ENCODE measurements at regions not wholly inside any gene's neighbourhood (a gene's known extent, or its start where the extent isn't known, plus 50 kb on each side); places are given as distances from the start of the nearest gene placed in this dataset.
"Not testable (repeated sequence)": the region's sequence is repeated elsewhere in the genome, so short reads cannot be mapped to it uniquely, and the experiment has no call there.

DNA sequence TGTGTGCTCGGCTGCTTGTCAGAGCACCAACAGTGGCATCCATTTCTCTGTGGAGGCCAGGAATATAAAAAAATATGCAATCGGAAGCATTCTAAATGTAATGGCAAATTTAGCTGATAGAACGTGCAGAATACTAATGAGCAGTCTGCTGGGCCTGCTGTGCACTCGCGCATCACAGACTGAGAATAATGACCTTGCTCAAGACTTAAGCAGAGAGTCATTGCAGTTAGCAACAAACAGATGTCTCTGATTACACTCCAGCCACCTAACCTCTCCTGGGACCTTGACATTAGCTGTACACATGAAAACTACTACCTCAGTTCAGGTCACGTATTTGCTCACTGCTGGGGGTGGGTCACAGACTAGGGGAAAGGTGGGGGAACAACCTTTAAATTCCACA, 269.2 kb upstream of the DAAM1 start:
- peaks cover 0 to 2% (median 0%) of the 10 kb centered on the region in 3 donors for H3K4me1 ChIP-seq (ENCODE audit: control insufficient read depth in 2 of 3, insufficient read depth in 2 of 3, low read depth in 1 of 3, low read length in 3 of 3)
- H3K9ac ChIP-seq (ENCODE audit: low read length in 3 of 3), result no peak overlapping the region
- no peak overlapping the region for H3K27ac ChIP-seq (ENCODE audit: low read depth in 2 of 2, low read length in 2 of 2)
- intact Hi-C loops (cut with DNase I), result no loop called here
- H3K9me3 ChIP-seq (ENCODE audit: control insufficient read depth in 2 of 3, insufficient read depth in 1 of 3, low read length in 3 of 3), result no peaks in the 10 kb centered on the region
- TF ChIP-seq, protein P1, sequence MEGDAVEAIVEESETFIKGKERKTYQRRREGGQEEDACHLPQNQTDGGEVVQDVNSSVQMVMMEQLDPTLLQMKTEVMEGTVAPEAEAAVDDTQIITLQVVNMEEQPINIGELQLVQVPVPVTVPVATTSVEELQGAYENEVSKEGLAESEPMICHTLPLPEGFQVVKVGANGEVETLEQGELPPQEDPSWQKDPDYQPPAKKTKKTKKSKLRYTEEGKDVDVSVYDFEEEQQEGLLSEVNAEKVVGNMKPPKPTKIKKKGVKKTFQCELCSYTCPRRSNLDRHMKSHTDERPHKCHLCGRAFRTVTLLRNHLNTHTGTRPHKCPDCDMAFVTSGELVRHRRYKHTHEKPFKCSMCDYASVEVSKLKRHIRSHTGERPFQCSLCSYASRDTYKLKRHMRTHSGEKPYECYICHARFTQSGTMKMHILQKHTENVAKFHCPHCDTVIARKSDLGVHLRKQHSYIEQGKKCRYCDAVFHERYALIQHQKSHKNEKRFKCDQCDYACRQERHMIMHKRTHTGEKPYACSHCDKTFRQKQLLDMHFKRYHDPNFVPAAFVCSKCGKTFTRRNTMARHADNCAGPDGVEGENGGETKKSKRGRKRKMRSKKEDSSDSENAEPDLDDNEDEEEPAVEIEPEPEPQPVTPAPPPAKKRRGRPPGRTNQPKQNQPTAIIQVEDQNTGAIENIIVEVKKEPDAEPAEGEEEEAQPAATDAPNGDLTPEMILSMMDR (IDR thresholded peaks at IDR 0.05; ENCODE audit: borderline replicate concordance, extremely low read depth, insufficient read depth), result no peak
- H3K27me3 ChIP-seq (ENCODE audit: control insufficient read depth, insufficient read depth, low read length), result no peaks in the 10 kb centered on the region
- peak in 4 of 5 donors; percentile 41 to 72 (median 64) for DNase-seq
- H3K4me3 ChIP-seq (ENCODE audit: low read length in 3 of 3), result no peak overlapping the region
- no peaks in the 10 kb centered on the region for H3K36me3 ChIP-seq (ENCODE audit: control insufficient read depth in 2 of 3, insufficient read depth in 3 of 3, low read length in 3 of 3)
- no peak for FAIRE-seq

DNA sequence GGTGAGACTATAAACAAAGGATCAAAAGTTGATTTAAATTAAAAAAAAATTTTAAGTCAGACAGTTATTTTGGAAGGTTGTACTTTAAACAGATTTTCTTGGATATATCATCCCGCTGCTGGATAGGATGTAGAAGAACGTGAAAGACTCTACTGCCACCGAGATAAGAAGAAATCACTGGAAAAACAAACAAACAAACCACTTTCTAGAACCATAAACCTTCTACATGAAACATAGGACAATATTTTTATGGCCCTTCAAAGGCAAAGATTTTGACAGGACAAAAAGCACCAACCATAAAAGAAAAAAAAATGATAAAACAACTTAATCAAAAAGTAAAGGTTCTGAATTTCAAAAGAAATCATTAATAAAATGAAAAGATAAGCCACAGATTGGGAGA, 268.2 kb upstream of the DAAM1 start:
- FAIRE-seq, result no peak
- intact Hi-C loops (cut with DNase I), result no loop called here

DNA sequence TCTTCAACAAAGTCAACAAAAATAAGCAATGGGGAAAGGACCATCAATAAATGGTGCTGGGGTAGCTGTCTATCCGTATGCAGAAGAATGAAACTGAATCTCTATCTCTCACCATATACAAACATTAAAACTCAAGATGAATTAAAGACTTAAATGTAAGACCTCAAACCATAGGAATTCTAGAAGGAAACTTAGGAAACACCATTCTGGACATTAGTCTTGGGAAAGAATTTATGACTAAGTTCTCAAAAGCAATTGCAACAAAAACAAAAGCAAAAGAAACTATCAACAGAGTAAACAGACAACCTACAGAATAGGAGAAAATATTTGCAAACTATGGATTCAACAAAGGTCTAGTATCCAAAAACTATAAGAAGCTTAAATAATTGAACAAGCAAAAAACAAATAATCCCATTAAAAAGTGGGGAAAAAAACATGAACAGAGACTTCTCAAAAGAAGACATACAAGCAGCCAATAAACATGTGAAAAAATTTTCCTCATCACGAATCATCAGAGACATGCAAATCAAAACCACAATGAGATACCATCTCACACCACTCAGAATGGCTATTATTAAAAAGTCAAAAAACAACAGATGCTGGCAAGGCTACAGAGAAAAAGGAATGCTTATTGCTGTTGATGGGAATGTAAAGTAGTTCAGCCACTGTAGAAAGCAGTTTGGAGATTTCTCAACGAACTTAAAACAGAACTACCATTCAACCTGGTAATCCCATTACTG, 266.1 kb upstream of the DAAM1 start:
- intact Hi-C loops (cut with DNase I); FAIRE-seq; DNase-seq; H3K36me3 ChIP-seq (ENCODE audit: control insufficient read depth in 2 of 3, insufficient read depth in 3 of 3, low read length in 3 of 3); H3K9ac ChIP-seq (ENCODE audit: low read length in 3 of 3); H3K4me1 ChIP-seq (ENCODE audit: control insufficient read depth in 2 of 3, insufficient read depth in 2 of 3, low read depth in 1 of 3, low read length in 3 of 3); H3K27me3 ChIP-seq (ENCODE audit: control insufficient read depth, insufficient read depth, low read length); H3K9me3 ChIP-seq (ENCODE audit: control insufficient read depth in 2 of 3, insufficient read depth in 1 of 3, low read length in 3 of 3); H3K27ac ChIP-seq (ENCODE audit: low read depth in 2 of 2, low read length in 2 of 2); H3K4me3 ChIP-seq (ENCODE audit: low read length in 3 of 3): not testable (repeated sequence)

More for the DNA sequence above, 268.2 kb upstream of the DAAM1 start:
- no peak for DNase-seq
- Histone ChIP-seq H3K36me3 (ENCODE audit: control insufficient read depth in 2 of 3, insufficient read depth in 3 of 3, low read length in 3 of 3) (no peaks in the 10 kb centered on the region), H3K4me3 (ENCODE audit: low read length in 3 of 3) (no peak overlapping the region), H3K9me3 (ENCODE audit: control insufficient read depth in 2 of 3, insufficient read depth in 1 of 3, low read length in 3 of 3) (no peaks in the 10 kb centered on the region), H3K27me3 (ENCODE audit: control insufficient read depth, insufficient read depth, low read length) (no peaks in the 10 kb centered on the region), H3K4me1 (ENCODE audit: control insufficient read depth in 2 of 3, insufficient read depth in 2 of 3, low read depth in 1 of 3, low read length in 3 of 3) (peaks cover 0 to 2% (median 0%) of the 10 kb centered on the region in 3 donors), H3K9ac (ENCODE audit: low read length in 3 of 3) (no peak overlapping the region), H3K27ac (ENCODE audit: low read depth in 2 of 2, low read length in 2 of 2) (no peak overlapping the region)
- TF ChIP-seq, protein P1 (IDR thresholded peaks at IDR 0.05; ENCODE audit: borderline replicate concordance, extremely low read depth, insufficient read depth), result no peak

DNA sequence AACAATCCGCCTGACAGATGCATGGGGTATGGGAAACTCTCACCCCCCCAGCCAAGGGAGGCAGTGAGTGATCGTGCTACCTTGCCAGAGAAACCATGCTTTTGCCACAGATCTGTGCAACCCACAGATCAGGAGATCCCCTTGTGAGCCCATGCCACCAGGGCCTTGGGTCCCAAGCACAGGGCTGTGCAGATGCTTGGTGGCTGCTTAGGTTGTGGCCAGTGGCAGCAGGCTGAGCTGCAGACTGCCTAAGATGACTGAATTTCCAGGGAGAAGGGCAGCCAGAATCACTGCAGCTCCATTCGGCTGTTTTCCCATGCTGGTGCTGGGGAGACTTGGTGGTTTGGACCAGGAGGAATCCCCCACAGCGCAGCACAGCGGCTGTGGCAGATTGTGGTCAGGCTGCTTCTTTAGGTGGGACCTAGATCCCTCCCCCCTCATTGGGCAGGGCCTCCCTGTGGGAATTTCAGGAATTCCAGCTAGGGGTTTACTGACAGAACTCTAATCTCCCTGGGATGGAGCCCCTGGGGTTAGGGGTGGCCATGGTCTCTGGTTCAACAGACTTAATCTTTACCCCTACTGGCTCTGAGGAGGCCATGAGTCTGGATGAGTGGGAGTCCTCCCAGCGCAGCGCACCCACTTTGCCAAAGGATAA, 264.6 kb upstream of the DAAM1 start:
- H3K27ac ChIP-seq (ENCODE audit: low read depth in 2 of 2, low read length in 2 of 2), result no peak overlapping the region
- FAIRE-seq, result no peak
- peaks cover 0 to 2% (median 0%) of the 10 kb centered on the region in 3 donors for H3K4me1 ChIP-seq (ENCODE audit: control insufficient read depth in 2 of 3, insufficient read depth in 2 of 3, low read depth in 1 of 3, low read length in 3 of 3)
- H3K4me3 ChIP-seq (ENCODE audit: low read length in 3 of 3), result no peak overlapping the region
- TF ChIP-seq, protein P1 (IDR thresholded peaks at IDR 0.05; ENCODE audit: borderline replicate concordance, extremely low read depth, insufficient read depth), result no peak
- intact Hi-C loops (cut with DNase I), result no loop called here
- H3K9me3 ChIP-seq (ENCODE audit: control insufficient read depth in 2 of 3, insufficient read depth in 1 of 3, low read length in 3 of 3), result no peaks in the 10 kb centered on the region
- H3K36me3 ChIP-seq (ENCODE audit: control insufficient read depth in 2 of 3, insufficient read depth in 3 of 3, low read length in 3 of 3), result no peaks in the 10 kb centered on the region
- no peak overlapping the region for H3K9ac ChIP-seq (ENCODE audit: low read length in 3 of 3)
- peak in 1 of 5 donors; percentile 46 for DNase-seq
- no peaks in the 10 kb centered on the region for H3K27me3 ChIP-seq (ENCODE audit: control insufficient read depth, insufficient read depth, low read length)

Measured in kidney (tissue), 13 donors.